22Rv1 (cell line): ENCODE measurements at regions not wholly inside any gene's neighbourhood (a gene's known extent, or its start where the extent isn't known, plus 50 kb on each side); places are given as distances from the start of the nearest gene placed in this dataset.

Source experiments
- ZFX ChIP-seq: fragments of 450-650 bp; IDR thresholded peaks from 2 replicates; pipeline ENCODE4 v1.6.1; 2017; ENCODE audit warnings: antibody characterized with exemption, borderline replicate concordance
- TF ChIP-seq, protein P1 (sequence below): fragments of 450-650 bp; IDR thresholded peaks from 2 replicates; pipeline ENCODE4 v1.5.1; 2017; ENCODE audit warnings: mild to moderate bottlenecking

DNA sequence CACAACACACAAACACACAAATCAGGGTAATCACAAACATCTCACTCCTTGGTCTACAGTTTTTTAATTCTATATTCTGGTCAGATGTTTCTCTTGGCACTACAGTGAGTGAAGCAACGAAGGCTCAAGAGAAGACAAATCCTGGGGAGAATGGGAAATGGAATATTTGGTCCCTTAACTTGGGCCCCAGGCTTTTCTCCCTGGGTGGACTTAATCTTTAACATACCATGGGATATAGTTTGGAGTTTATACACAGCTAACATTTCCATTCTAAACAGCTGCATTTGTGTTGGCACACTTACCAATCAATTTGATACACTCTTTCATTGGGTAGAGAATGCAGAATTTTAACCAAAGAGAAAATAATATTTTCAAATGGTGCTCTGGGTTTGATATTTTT is 1132.6 kb upstream of the SLC10A2 start:
- TF ChIP-seq, protein P1, sequence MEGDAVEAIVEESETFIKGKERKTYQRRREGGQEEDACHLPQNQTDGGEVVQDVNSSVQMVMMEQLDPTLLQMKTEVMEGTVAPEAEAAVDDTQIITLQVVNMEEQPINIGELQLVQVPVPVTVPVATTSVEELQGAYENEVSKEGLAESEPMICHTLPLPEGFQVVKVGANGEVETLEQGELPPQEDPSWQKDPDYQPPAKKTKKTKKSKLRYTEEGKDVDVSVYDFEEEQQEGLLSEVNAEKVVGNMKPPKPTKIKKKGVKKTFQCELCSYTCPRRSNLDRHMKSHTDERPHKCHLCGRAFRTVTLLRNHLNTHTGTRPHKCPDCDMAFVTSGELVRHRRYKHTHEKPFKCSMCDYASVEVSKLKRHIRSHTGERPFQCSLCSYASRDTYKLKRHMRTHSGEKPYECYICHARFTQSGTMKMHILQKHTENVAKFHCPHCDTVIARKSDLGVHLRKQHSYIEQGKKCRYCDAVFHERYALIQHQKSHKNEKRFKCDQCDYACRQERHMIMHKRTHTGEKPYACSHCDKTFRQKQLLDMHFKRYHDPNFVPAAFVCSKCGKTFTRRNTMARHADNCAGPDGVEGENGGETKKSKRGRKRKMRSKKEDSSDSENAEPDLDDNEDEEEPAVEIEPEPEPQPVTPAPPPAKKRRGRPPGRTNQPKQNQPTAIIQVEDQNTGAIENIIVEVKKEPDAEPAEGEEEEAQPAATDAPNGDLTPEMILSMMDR = no peak
- TF ChIP-seq ZFX = no peak
